ENCODE measurements at regions not wholly inside any gene's neighbourhood (a gene's known extent, or its start where the extent isn't known, plus 50 kb on each side); places are given as distances from the start of the nearest gene placed in this dataset.

GRCh38 chr16:49969091-49970030 is 55.7 kb upstream of the CNEP1R1 start:
- H3K79me2 ChIP-seq (ENCODE audit: insufficient read depth, low read length) = no peaks in the 10 kb centered on the region
- 22% methylated on average over 23 of the region's 24 CpGs for WGBS (ENCODE audit: low lambda C conversion rate)
- H3K36me3 ChIP-seq (replicated peaks in 1 of 2; ENCODE audit: control insufficient read depth in 1 of 2, insufficient read depth in 2 of 2, low read length in 2 of 2) = no peaks in the 10 kb centered on the region
- H3K4me3 ChIP-seq (replicated peaks in 1 of 3; ENCODE audit: insufficient read depth in 1 of 3, low read depth in 2 of 3, low read length in 3 of 3) = peak overlapping the region in 1 of 3 experiments; percentile 37; a peak in 1 of 6 replicates
- peak; percentile 95 for ATAC-seq
- ChIA-PET CTCF (ENCODE audit: low intra/inter-chr PET ratio, low total read pairs) (no interaction called here), POLR2A (no interaction called here)
- intact Hi-C loops (cut with micrococcal nuclease; ENCODE audit: unreplicated experiment) (no loop called here), in situ Hi-C loops (cut with HindIII; ENCODE audit: extremely low pct_ligation_motif_present, low pct_unique_long_range_greater_than_20kb) (no loop called here)
- H4K20me1 ChIP-seq (ENCODE audit: insufficient read depth, low read length) = no peaks in the 10 kb centered on the region
- DNase-seq (ENCODE audit: low spot score) = peak; percentile 18
- no peaks in the 10 kb centered on the region for H3K9me3 ChIP-seq (ENCODE audit: low read length)
- peaks cover 5 to 39% of the 10 kb centered on the region in 2 experiments; a peak in 4 of 5 replicates for H3K27me3 ChIP-seq (ENCODE audit: control insufficient read depth in 1 of 2, insufficient read depth in 2 of 2, low read length in 2 of 2)
- no peak overlapping the region for H3K9ac ChIP-seq (ENCODE audit: insufficient read depth, low read depth, low read length)
- H3K27ac ChIP-seq (ENCODE audit: extremely low read length, insufficient read depth, low read length) = no peak overlapping the region
- H3K4me2 ChIP-seq (ENCODE audit: low read depth, low read length) = peak overlapping the region; percentile 64
- no TSS peak for BruUV-seq (replicated peaks)
- peak; percentile 12 for FAIRE-seq
- peaks cover 10% of the 10 kb centered on the region for H3K4me1 ChIP-seq (ENCODE audit: insufficient read depth, low read length)
- no peak overlapping the region for H2AFZ ChIP-seq (ENCODE audit: low read length)
- TF ChIP-seq KLF13 (CRISPR knock-in tag; IDR thresholded peaks at IDR 0.05) (no peak), ZNF280B (CRISPR knock-in tag; IDR thresholded peaks at IDR 0.05; ENCODE audit: borderline replicate concordance) (0 out of 2 replicates have a peak, but pooled peaks have one; percentile 63), ZNF382 (CRISPR knock-in tag; IDR thresholded peaks at IDR 0.05; ENCODE audit: borderline replicate concordance) (no peak), MBNL3 (CRISPR knock-in tag; conservative IDR thresholded peaks at IDR 0.05) (no peak), SATB2 (CRISPR knock-in tag; IDR thresholded peaks at IDR 0.05) (no peak), SOX6 (IDR thresholded peaks at IDR 0.05) (no peak), SOX6 (CRISPR knock-in tag; IDR thresholded peaks at IDR 0.05) (peak; percentile 34; the same call in 1 of the 2 replicates), ZNF136 (CRISPR knock-in tag; IDR thresholded peaks at IDR 0.05; ENCODE audit: low read depth) (no peak), SNAI1 (CRISPR knock-in tag; IDR thresholded peaks at IDR 0.05; ENCODE audit: borderline replicate concordance) (no peak)
- TF ChIP-seq, protein P1, sequence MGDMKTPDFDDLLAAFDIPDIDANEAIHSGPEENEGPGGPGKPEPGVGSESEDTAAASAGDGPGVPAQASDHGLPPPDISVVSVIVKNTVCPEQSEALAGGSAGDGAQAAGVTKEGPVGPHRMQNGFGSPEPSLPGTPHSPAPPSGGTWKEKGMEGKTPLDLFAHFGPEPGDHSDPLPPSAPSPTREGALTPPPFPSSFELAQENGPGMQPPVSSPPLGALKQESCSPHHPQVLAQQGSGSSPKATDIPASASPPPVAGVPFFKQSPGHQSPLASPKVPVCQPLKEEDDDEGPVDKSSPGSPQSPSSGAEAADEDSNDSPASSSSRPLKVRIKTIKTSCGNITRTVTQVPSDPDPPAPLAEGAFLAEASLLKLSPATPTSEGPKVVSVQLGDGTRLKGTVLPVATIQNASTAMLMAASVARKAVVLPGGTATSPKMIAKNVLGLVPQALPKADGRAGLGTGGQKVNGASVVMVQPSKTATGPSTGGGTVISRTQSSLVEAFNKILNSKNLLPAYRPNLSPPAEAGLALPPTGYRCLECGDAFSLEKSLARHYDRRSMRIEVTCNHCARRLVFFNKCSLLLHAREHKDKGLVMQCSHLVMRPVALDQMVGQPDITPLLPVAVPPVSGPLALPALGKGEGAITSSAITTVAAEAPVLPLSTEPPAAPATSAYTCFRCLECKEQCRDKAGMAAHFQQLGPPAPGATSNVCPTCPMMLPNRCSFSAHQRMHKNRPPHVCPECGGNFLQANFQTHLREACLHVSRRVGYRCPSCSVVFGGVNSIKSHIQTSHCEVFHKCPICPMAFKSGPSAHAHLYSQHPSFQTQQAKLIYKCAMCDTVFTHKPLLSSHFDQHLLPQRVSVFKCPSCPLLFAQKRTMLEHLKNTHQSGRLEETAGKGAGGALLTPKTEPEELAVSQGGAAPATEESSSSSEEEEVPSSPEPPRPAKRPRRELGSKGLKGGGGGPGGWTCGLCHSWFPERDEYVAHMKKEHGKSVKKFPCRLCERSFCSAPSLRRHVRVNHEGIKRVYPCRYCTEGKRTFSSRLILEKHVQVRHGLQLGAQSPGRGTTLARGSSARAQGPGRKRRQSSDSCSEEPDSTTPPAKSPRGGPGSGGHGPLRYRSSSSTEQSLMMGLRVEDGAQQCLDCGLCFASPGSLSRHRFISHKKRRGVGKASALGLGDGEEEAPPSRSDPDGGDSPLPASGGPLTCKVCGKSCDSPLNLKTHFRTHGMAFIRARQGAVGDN (CRISPR knock-in tag; IDR thresholded peaks at IDR 0.05) = peak; percentile 40
- TF ChIP-seq, protein P2, sequence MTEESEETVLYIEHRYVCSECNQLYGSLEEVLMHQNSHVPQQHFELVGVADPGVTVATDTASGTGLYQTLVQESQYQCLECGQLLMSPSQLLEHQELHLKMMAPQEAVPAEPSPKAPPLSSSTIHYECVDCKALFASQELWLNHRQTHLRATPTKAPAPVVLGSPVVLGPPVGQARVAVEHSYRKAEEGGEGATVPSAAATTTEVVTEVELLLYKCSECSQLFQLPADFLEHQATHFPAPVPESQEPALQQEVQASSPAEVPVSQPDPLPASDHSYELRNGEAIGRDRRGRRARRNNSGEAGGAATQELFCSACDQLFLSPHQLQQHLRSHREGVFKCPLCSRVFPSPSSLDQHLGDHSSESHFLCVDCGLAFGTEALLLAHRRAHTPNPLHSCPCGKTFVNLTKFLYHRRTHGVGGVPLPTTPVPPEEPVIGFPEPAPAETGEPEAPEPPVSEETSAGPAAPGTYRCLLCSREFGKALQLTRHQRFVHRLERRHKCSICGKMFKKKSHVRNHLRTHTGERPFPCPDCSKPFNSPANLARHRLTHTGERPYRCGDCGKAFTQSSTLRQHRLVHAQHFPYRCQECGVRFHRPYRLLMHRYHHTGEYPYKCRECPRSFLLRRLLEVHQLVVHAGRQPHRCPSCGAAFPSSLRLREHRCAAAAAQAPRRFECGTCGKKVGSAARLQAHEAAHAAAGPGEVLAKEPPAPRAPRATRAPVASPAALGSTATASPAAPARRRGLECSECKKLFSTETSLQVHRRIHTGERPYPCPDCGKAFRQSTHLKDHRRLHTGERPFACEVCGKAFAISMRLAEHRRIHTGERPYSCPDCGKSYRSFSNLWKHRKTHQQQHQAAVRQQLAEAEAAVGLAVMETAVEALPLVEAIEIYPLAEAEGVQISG (CRISPR knock-in tag; IDR thresholded peaks at IDR 0.05) = 0 out of 2 replicates have a peak, but pooled peaks have one; percentile 33
- TF ChIP-seq, protein P3, sequence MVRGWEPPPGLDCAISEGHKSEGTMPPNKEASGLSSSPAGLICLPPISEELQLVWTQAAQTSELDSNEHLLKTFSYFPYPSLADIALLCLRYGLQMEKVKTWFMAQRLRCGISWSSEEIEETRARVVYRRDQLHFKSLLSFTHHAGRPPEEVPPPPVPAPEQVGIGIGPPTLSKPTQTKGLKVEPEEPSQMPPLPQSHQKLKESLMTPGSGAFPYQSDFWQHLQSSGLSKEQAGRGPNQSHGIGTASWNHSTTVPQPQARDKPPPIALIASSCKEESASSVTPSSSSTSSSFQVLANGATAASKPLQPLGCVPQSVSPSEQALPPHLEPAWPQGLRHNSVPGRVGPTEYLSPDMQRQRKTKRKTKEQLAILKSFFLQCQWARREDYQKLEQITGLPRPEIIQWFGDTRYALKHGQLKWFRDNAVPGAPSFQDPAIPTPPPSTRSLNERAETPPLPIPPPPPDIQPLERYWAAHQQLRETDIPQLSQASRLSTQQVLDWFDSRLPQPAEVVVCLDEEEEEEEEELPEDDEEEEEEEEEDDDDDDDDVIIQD (CRISPR knock-in tag; IDR thresholded peaks at IDR 0.05; ENCODE audit: low read depth) = no peak
